ENCODE measurements at regions not wholly inside any gene's neighbourhood (a gene's known extent, or its start where the extent isn't known, plus 50 kb on each side); places are given as distances from the start of the nearest gene placed in this dataset.

- TF ChIP-seq EZH2phosphoT487 (IDR thresholded peaks at IDR 0.05; ENCODE audit: insufficient read depth, low read depth) (no peak), EZH2 (IDR thresholded peaks at IDR 0.05; ENCODE audit: insufficient read depth, poor library complexity, severe bottlenecking) (no peak)
Observed at GRCh38 chr6:999552-999951, 306.6 kb upstream of the EXOC2 start.

All from GM23248 (cell line).